ENCODE measurements at regions not wholly inside any gene's neighbourhood (a gene's known extent, or its start where the extent isn't known, plus 50 kb on each side); places are given as distances from the start of the nearest gene placed in this dataset.

GRCh38 chr15:62326460-62327011 is 161.5 kb upstream of the C2CD4B start:
- TF ChIP-seq CTCF (conservative IDR thresholded peaks at IDR 0.05) (no peak), ZFX (IDR thresholded peaks at IDR 0.05) (no peak)
